ENCODE measurements at regions not wholly inside any gene's neighbourhood (a gene's known extent, or its start where the extent isn't known, plus 50 kb on each side); places are given as distances from the start of the nearest gene placed in this dataset.

GRCh38 chr7:47039904-47040303, 542.0 kb downstream of the TNS3 start:
- TF ChIP-seq FOXP2 (optimal IDR thresholded peaks at IDR 0.05; ENCODE audit: borderline replicate concordance, extremely low read depth, extremely low read length, insufficient read depth) = no peak
- TF ChIP-seq SIN3A (IDR thresholded peaks at IDR 0.05; ENCODE audit: borderline replicate concordance, insufficient read depth, low read length) = no peak
- TF ChIP-seq REST (IDR thresholded peaks at IDR 0.05; ENCODE audit: insufficient read depth in 1 of 2, low read depth in 2 of 2, low read length in 2 of 2) = no peak
- no peak for TF ChIP-seq POLR2AphosphoS5 (IDR thresholded peaks at IDR 0.05; ENCODE audit: low read depth, low read length)
- no peak for TF ChIP-seq TAF1 (IDR thresholded peaks at IDR 0.05; ENCODE audit: borderline replicate concordance, insufficient read depth, low read length)

- no peak for TF ChIP-seq REST (IDR thresholded peaks at IDR 0.05; ENCODE audit: insufficient read depth in 1 of 2, low read depth in 2 of 2, low read length in 2 of 2)
- TF ChIP-seq SIN3A (IDR thresholded peaks at IDR 0.05; ENCODE audit: borderline replicate concordance, insufficient read depth, low read length) = no peak
- no peak for TF ChIP-seq FOXP2 (optimal IDR thresholded peaks at IDR 0.05; ENCODE audit: borderline replicate concordance, extremely low read depth, extremely low read length, insufficient read depth)
- TF ChIP-seq TAF1 (IDR thresholded peaks at IDR 0.05; ENCODE audit: borderline replicate concordance, insufficient read depth, low read length) = no peak
- TF ChIP-seq POLR2AphosphoS5 (IDR thresholded peaks at IDR 0.05; ENCODE audit: low read depth, low read length) = no peak
These were observed 542.7 kb downstream of the TNS3 start for GRCh38 chr7:47039089-47039648.

- no peak for TF ChIP-seq POLR2AphosphoS5 (IDR thresholded peaks at IDR 0.05; ENCODE audit: low read depth, low read length)
- TF ChIP-seq SIN3A (IDR thresholded peaks at IDR 0.05; ENCODE audit: borderline replicate concordance, insufficient read depth, low read length) = no peak
- TF ChIP-seq REST (IDR thresholded peaks at IDR 0.05; ENCODE audit: insufficient read depth in 1 of 2, low read depth in 2 of 2, low read length in 2 of 2) = no peak
- no peak for TF ChIP-seq TAF1 (IDR thresholded peaks at IDR 0.05; ENCODE audit: borderline replicate concordance, insufficient read depth, low read length)
- TF ChIP-seq FOXP2 (optimal IDR thresholded peaks at IDR 0.05; ENCODE audit: borderline replicate concordance, extremely low read depth, extremely low read length, insufficient read depth) = no peak
These were observed 543.3 kb downstream of the TNS3 start for GRCh38 chr7:47038621-47039020.

GRCh38 chr7:47037607-47038006, 544.3 kb downstream of the TNS3 start:
- no peak for TF ChIP-seq FOXP2 (optimal IDR thresholded peaks at IDR 0.05; ENCODE audit: borderline replicate concordance, extremely low read depth, extremely low read length, insufficient read depth)
- TF ChIP-seq REST (IDR thresholded peaks at IDR 0.05; ENCODE audit: insufficient read depth in 1 of 2, low read depth in 2 of 2, low read length in 2 of 2) = no peak
- no peak for TF ChIP-seq SIN3A (IDR thresholded peaks at IDR 0.05; ENCODE audit: borderline replicate concordance, insufficient read depth, low read length)
- TF ChIP-seq POLR2AphosphoS5 (IDR thresholded peaks at IDR 0.05; ENCODE audit: low read depth, low read length) = no peak
- TF ChIP-seq TAF1 (IDR thresholded peaks at IDR 0.05; ENCODE audit: borderline replicate concordance, insufficient read depth, low read length) = no peak

DNA sequence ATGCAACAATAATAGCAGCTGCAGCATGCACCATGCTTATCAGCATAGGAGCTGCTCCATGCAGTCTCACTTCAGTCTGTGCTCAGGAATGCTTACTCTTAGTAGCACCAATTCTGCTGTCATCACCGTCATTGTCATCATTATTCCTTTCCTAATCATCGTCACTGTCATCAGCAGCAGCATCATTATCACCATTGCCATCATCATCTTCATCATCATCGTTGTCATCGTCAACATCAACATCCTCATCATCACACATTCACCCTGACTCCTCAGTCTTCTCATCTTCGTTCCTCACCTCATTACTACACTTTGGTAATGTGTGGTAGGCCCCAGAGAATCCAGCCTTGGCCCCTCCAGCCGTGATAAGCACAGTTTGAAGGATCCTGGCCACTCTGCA, 545.0 kb downstream of the TNS3 start:
- no peak for TF ChIP-seq TAF1 (IDR thresholded peaks at IDR 0.05; ENCODE audit: borderline replicate concordance, insufficient read depth, low read length)
- no peak for TF ChIP-seq POLR2AphosphoS5 (IDR thresholded peaks at IDR 0.05; ENCODE audit: low read depth, low read length)
